Bronchial epithelial cell (primary cell): ENCODE measurements at regions not wholly inside any gene's neighbourhood (a gene's known extent, or its start where the extent isn't known, plus 50 kb on each side); places are given as distances from the start of the nearest gene placed in this dataset.

ENCODE experiments used
- DNase-seq: peaks from one replicate; pipeline ENCODE4 v3.0.0-alpha.2; 2010; ENCODE audit warnings: low read depth
- FAIRE-seq: peaks from 2 replicates; lab custom pipeline; 2011; peaks lifted over from hg19 to GRCh38; lab: Jason Lieb, UNC
- H3K27me3 ChIP-seq: 2 replicates; pipeline ENCODE4 v1.5.1; 2011; ENCODE audit warnings: low read length; ENCODE audit not compliant: control insufficient read depth, insufficient read depth
- H3K36me3 ChIP-seq: 2 replicates; pipeline ENCODE4 v1.5.1; 2011; ENCODE audit warnings: low read length; ENCODE audit not compliant: control insufficient read depth, insufficient read depth
- H3K4me3 ChIP-seq: 2 replicates; pipeline ENCODE4 v1.5.1; 2011; ENCODE audit warnings: mild to moderate bottlenecking, low read depth, low read length, control low read depth
- TF ChIP-seq, protein P1 (sequence below): IDR thresholded peaks from 2 replicates; pipeline ENCODE4 v1.5.1; 2011; ENCODE audit warnings: mild to moderate bottlenecking, moderate library complexity, low read length, control low read depth, inconsistent platforms; ENCODE audit not compliant: insufficient read depth, severe bottlenecking

- no peak for FAIRE-seq
- Histone ChIP-seq H3K36me3 (no peaks in the 10 kb centered on the region), H3K27me3 (no peaks in the 10 kb centered on the region), H3K4me3 (no peak overlapping the region)
- TF ChIP-seq, protein P1, sequence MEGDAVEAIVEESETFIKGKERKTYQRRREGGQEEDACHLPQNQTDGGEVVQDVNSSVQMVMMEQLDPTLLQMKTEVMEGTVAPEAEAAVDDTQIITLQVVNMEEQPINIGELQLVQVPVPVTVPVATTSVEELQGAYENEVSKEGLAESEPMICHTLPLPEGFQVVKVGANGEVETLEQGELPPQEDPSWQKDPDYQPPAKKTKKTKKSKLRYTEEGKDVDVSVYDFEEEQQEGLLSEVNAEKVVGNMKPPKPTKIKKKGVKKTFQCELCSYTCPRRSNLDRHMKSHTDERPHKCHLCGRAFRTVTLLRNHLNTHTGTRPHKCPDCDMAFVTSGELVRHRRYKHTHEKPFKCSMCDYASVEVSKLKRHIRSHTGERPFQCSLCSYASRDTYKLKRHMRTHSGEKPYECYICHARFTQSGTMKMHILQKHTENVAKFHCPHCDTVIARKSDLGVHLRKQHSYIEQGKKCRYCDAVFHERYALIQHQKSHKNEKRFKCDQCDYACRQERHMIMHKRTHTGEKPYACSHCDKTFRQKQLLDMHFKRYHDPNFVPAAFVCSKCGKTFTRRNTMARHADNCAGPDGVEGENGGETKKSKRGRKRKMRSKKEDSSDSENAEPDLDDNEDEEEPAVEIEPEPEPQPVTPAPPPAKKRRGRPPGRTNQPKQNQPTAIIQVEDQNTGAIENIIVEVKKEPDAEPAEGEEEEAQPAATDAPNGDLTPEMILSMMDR: no peak
- DNase-seq: no peak
Measured at GRCh38 chr10:111354859-111355258, 278.0 kb downstream of the ADRA2A start.

- H3K36me3 ChIP-seq: no peaks in the 10 kb centered on the region
- H3K4me3 ChIP-seq: no peak overlapping the region
- no peak for FAIRE-seq
- no peak for DNase-seq
- H3K27me3 ChIP-seq: no peaks in the 10 kb centered on the region
- TF ChIP-seq, protein P1: no peak
Measured at GRCh38 chr10:111356571-111356970, 279.7 kb downstream of the ADRA2A start.

- TF ChIP-seq, protein P1: no peak
- no peaks in the 10 kb centered on the region for H3K27me3 ChIP-seq
- H3K36me3 ChIP-seq: no peaks in the 10 kb centered on the region
- FAIRE-seq: no peak
- H3K4me3 ChIP-seq: no peak overlapping the region
- DNase-seq: no peak
Measured at GRCh38 chr10:111357859-111358258, 281.0 kb downstream of the ADRA2A start.

GRCh38 chr10:111360260-111360925 is 283.6 kb downstream of the ADRA2A start:
- TF ChIP-seq, protein P1: peak; percentile 44
- no peaks in the 10 kb centered on the region for H3K27me3 ChIP-seq
- no peak for FAIRE-seq
- H3K4me3 ChIP-seq: no peak overlapping the region
- no peaks in the 10 kb centered on the region for H3K36me3 ChIP-seq
- peak; percentile 25 for DNase-seq

DNA sequence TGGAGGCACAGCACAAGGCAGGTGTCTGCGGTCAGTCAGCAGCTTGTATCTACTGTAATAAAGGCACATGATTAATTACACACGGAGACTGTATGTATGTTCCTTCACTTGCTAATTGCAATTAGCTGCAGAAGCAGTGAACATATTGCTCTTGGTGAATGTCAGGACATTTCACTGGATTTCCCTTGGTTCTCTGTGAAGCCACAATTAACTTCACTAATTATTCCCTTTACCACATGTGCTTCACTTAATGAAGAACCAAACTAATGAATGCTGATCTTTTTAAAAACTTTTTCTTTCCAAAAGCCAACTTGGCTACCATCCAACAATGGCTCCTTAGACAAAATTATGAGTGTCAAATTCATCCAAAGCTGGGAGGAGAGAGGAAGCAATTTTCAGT is 290.7 kb downstream of the ADRA2A start:
- H3K27me3 ChIP-seq: no peaks in the 10 kb centered on the region
- H3K36me3 ChIP-seq: no peaks in the 10 kb centered on the region
- DNase-seq (no peak), FAIRE-seq (no peak)
- TF ChIP-seq, protein P1: no peak
- H3K4me3 ChIP-seq: no peak overlapping the region

DNA sequence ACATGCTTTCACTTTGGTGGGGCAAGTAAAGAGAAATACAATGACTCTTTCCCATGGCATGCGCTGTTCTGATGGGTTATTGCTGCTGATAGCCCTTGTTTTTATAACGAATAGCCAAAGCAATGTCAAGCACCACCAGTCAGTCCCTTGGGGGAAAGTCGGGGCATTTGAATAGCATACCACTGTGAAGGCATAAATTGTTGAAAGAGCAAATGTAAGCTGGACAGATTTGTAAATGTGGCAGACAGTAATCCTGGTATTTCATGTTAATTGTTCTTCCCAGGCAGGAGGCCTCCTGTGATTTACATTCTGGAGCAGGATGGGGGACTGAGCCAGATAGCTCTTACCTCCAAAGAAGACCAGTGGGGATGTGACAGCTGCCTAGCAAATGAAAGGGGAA is 293.3 kb downstream of the ADRA2A start:
- no peak for DNase-seq
- TF ChIP-seq, protein P1: no peak
- Histone ChIP-seq H3K36me3 (no peaks in the 10 kb centered on the region), H3K4me3 (no peak overlapping the region), H3K27me3 (no peaks in the 10 kb centered on the region)
- FAIRE-seq: no peak
